Loucy (cell line): ENCODE measurements at regions not wholly inside any gene's neighbourhood (a gene's known extent, or its start where the extent isn't known, plus 50 kb on each side); places are given as distances from the start of the nearest gene placed in this dataset.

Source experiments
- CTCF ChIP-seq: fragments of 200-600 bp; sonication (generic); conservative IDR thresholded peaks from 2 replicates; pipeline ENCODE4 v1.5.1; 2014; ENCODE audit warnings: mild to moderate bottlenecking, antibody characterized with exemption, low read length
- EZH2phosphoT487 ChIP-seq: fragments of 200-600 bp; IDR thresholded peaks from 2 replicates; pipeline ENCODE4 v1.6.1; 2018; ENCODE audit warnings: antibody characterized with exemption, mild to moderate bottlenecking, moderate library complexity, borderline replicate concordance

- no peak for TF ChIP-seq CTCF
- no peak for TF ChIP-seq EZH2phosphoT487
These were observed 264.7 kb downstream of the C16orf95 start for GRCh38 chr16:87052506-87052905.
